ENCODE measurements at regions not wholly inside any gene's neighbourhood (a gene's known extent, or its start where the extent isn't known, plus 50 kb on each side); places are given as distances from the start of the nearest gene placed in this dataset.

DNA sequence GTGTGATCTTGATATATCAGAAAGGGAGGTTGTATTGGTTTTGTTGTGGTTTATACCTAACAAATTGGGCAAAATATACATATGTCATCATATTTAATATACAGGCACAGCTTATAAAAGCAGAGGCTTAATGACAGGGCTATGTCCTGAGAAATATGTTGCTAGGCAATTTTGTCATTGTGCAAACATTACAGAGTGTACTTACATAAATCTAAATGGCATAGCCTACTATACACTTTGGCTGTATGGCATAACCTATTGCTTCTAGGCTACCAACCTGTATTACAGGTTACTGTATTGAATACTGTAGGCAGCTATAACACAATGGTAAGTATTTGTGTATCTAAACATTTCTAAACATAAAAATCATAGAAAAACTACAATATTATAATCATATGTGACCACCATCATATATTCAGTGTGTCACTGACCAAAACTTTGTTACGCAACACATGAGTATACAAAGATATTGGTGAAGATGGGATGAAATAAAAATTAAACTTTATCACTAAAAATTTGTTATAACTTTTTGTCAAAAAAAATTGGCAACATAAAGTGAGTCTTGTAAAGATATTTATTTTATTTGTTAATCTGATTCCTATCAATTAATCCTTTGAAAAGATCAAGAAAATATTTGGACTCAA is 414.0 kb upstream of the HS3ST1 start:
- TF ChIP-seq, protein P1, sequence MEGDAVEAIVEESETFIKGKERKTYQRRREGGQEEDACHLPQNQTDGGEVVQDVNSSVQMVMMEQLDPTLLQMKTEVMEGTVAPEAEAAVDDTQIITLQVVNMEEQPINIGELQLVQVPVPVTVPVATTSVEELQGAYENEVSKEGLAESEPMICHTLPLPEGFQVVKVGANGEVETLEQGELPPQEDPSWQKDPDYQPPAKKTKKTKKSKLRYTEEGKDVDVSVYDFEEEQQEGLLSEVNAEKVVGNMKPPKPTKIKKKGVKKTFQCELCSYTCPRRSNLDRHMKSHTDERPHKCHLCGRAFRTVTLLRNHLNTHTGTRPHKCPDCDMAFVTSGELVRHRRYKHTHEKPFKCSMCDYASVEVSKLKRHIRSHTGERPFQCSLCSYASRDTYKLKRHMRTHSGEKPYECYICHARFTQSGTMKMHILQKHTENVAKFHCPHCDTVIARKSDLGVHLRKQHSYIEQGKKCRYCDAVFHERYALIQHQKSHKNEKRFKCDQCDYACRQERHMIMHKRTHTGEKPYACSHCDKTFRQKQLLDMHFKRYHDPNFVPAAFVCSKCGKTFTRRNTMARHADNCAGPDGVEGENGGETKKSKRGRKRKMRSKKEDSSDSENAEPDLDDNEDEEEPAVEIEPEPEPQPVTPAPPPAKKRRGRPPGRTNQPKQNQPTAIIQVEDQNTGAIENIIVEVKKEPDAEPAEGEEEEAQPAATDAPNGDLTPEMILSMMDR (IDR thresholded peaks at IDR 0.05; ENCODE audit: low read length): no peak
- TF ChIP-seq EZH2phosphoT487 (IDR thresholded peaks at IDR 0.05; ENCODE audit: low read length) (no peak), EZH2 (optimal IDR thresholded peaks at IDR 0.05; ENCODE audit: low read depth, low read length) (no peak)
